K562 (cell line): ENCODE measurements at regions not wholly inside any gene's neighbourhood (a gene's known extent, or its start where the extent isn't known, plus 50 kb on each side); places are given as distances from the start of the nearest gene placed in this dataset.
A peak's percentile ranks its signal among the peaks of the same experiment; 100 is the strongest.

Experiments
- ATAC-seq: fragments of 200-7000 bp; cut with Tn5 transposase; 3 replicates; pipeline ENCODE4 v1.9.1; 2020; ENCODE audit warnings: moderate library complexity
- BruUV-seq: library from RNA; stranded (reverse); fragments of 400-500 nt; replicated peaks from 2 replicates; lab custom pipeline; 2021; lab: Mats Ljungman, UMichigan
- CTCF ChIA-PET: fragments of 300-600 bp; formaldehyde crosslinking; extraction: SDS; loops from one replicate; lab custom pipeline; 2021; ENCODE audit warnings: low intra/inter-chr PET ratio; lab: Yijun Ruan, JAX
- POLR2A ChIA-PET: fragments of 300-600, 350-650 bp; sonication (Branson Sonifier 250); formaldehyde crosslinking; extraction: SDS; loops from one replicate; lab custom pipeline; 2021; ENCODE audit warnings: antibody characterized with exemption, inconsistent platforms; lab: Yijun Ruan, JAX
- DNase-seq, 4 experiments: peaks; one replicate each; pipeline versions ENCODE4 v3.0.0 to v3.0.0-alpha.2; 2011 to 2018; ENCODE audit warnings: low spot score in 3 of 4, mixed read lengths in 3 of 4; ENCODE audit errors: extremely low read depth in 1 of 4
- FAIRE-seq: peaks from 2 replicates; lab custom pipeline; 2011; peaks lifted over from hg19 to GRCh38; lab: Jason Lieb, UNC
- H2AFZ ChIP-seq: 2 replicates; pipeline ENCODE4 v1.6.0; 2011; ENCODE audit warnings: low read depth, low read length, control low read depth, inconsistent platforms
- H3K27ac ChIP-seq: fragments of 200-600 bp; 3 replicates; pipeline ENCODE4 v1.8.0; 2011; ENCODE audit warnings: low read depth, mild to moderate bottlenecking, control low read depth, inconsistent platforms, low read length, moderate library complexity, mixed read lengths; ENCODE audit errors: extremely low read depth
- H3K27me3 ChIP-seq, 2 experiments: fragments of 300-600 bp in 1 of 2; 2 replicates in 1 of 2; 3 replicates in 1 of 2; pipeline versions ENCODE4 v1.6.0 to v1.8.0; 2011; ENCODE audit warnings: inconsistent platforms in 2 of 2, low read length in 2 of 2, mild to moderate bottlenecking in 1 of 2, mixed read lengths in 1 of 2, moderate library complexity in 1 of 2; ENCODE audit not compliant: control insufficient read depth in 2 of 2, insufficient read depth in 2 of 2
- H3K36me3 ChIP-seq: fragments of 300-600 bp; 3 replicates; pipeline ENCODE4 v1.8.0; 2011; ENCODE audit warnings: mild to moderate bottlenecking, low read length, inconsistent platforms; ENCODE audit not compliant: control insufficient read depth, insufficient read depth
- H3K4me1 ChIP-seq, 2 experiments: fragments of 200-600 bp in 1 of 2; replicated peaks in 1 of 2; 2 replicates in 1 of 2; 3 replicates in 1 of 2; pipeline versions ENCODE4 v1.5.1 to v1.8.0; 2011; ENCODE audit warnings: inconsistent platforms in 2 of 2, low read length in 2 of 2, mild to moderate bottlenecking in 1 of 2, mixed read lengths in 1 of 2, moderate library complexity in 1 of 2; ENCODE audit not compliant: control insufficient read depth in 2 of 2, insufficient read depth in 2 of 2
- H3K4me2 ChIP-seq: 2 replicates; pipeline ENCODE4 v1.6.1; 2011; ENCODE audit warnings: low read length, control low read depth, inconsistent platforms, mixed read lengths; ENCODE audit not compliant: insufficient read depth
- H3K4me3 ChIP-seq: fragments of 200-600 bp; sonication (generic), shearing (Covaris generic); 2 replicates; pipeline ENCODE4 v1.5.1; 2016; ENCODE audit warnings: control low read depth, inconsistent platforms
- H3K79me2 ChIP-seq: fragments of 200-600 bp; 3 replicates; pipeline ENCODE4 v1.8.0; 2011; ENCODE audit warnings: low read length, inconsistent platforms; ENCODE audit not compliant: control insufficient read depth, insufficient read depth
- H3K9ac ChIP-seq, 2 experiments: 2 replicates each; pipeline versions ENCODE4 v1.6.0 to v1.6.1; 2011; ENCODE audit warnings: low read depth in 2 of 2, low read length in 2 of 2, control low read depth in 1 of 2, inconsistent platforms in 1 of 2, mild to moderate bottlenecking in 1 of 2, mixed read lengths in 1 of 2; ENCODE audit not compliant: insufficient read depth in 1 of 2
- H3K9me1 ChIP-seq: one replicate; pipeline ENCODE4 v1.6.0; 2011; ENCODE audit warnings: inconsistent platforms, mild to moderate bottlenecking, low read length, moderate library complexity; ENCODE audit not compliant: control insufficient read depth, insufficient read depth
- H3K9me3 ChIP-seq: replicated peaks from 2 replicates; pipeline ENCODE4 v1.5.1; 2011; ENCODE audit warnings: low read depth, low read length, inconsistent platforms; ENCODE audit not compliant: control insufficient read depth, insufficient read depth
- H4K20me1 ChIP-seq: replicated peaks from 2 replicates; pipeline ENCODE4 v1.6.1; 2011; ENCODE audit warnings: low read length, inconsistent platforms, mixed read lengths; ENCODE audit not compliant: control insufficient read depth, insufficient read depth
- ASH1L ChIP-seq: fragments of 450-650 bp; IDR thresholded peaks from 2 replicates; pipeline ENCODE4 v1.6.1; 2018; ENCODE audit warnings: borderline replicate concordance, mild to moderate bottlenecking, low read depth; ENCODE audit not compliant: partially characterized antibody
- ATF2 ChIP-seq: sonication (generic); formaldehyde crosslinking; IDR thresholded peaks from 2 replicates; pipeline ENCODE4 v1.8.1; 2022; ENCODE audit warnings: missing genetic modification reagents
- BCOR ChIP-seq: fragments of 450-650 bp; IDR thresholded peaks from 2 replicates; pipeline ENCODE4 v1.6.1; 2016
- CCNT2 ChIP-seq: IDR thresholded peaks from 2 replicates; pipeline ENCODE4 v1.6.1; 2011; ENCODE audit warnings: borderline replicate concordance, low read depth, mild to moderate bottlenecking, moderate library complexity, mixed read lengths, low read length; ENCODE audit not compliant: insufficient read length; ENCODE audit errors: extremely low read depth
- E2F1 ChIP-seq: sonication (generic); formaldehyde crosslinking; IDR thresholded peaks from 2 replicates; pipeline ENCODE4 v1.8.1; 2023; ENCODE audit warnings: mild to moderate bottlenecking, missing genetic modification reagents, moderate library complexity
- JUN ChIP-seq, 2 experiments: sonication (generic) in 1 of 2; formaldehyde crosslinking in 1 of 2; IDR thresholded peaks; 2 replicates each; pipeline versions ENCODE4 v1.6.1 to v1.8.0; 2012 to 2022; ENCODE audit warnings: borderline replicate concordance in 2 of 2, mild to moderate bottlenecking in 2 of 2, improper control_type of control experiment in 1 of 2, low read depth in 1 of 2, low read length in 1 of 2, missing genetic modification reagents in 1 of 2
- KDM1A ChIP-seq, 2 experiments: fragments of 450-650 bp; IDR thresholded peaks; 2 replicates each; pipeline ENCODE4 v1.6.1; 2016; ENCODE audit warnings: mild to moderate bottlenecking in 2 of 2
- PHB ChIP-seq: fragments of 250-450 bp; sonication (Bioruptor Pico); IDR thresholded peaks from 2 replicates; pipeline ENCODE4 v1.5.0; 2021
- RBBP5 ChIP-seq: fragments of 200-600 bp; sonication (generic); IDR thresholded peaks from 2 replicates; pipeline ENCODE4 v1.6.1; 2012; ENCODE audit warnings: borderline replicate concordance, mild to moderate bottlenecking, low read length, control low read depth, inconsistent platforms; ENCODE audit not compliant: insufficient read depth, poor library complexity, severe bottlenecking
- SAP30 ChIP-seq: fragments of 200-600 bp; sonication (generic); IDR thresholded peaks from 2 replicates; pipeline ENCODE4 v1.6.1; 2012; ENCODE audit warnings: borderline replicate concordance, low read depth, mild to moderate bottlenecking, moderate library complexity, low read length, control low read depth, inconsistent platforms; ENCODE audit not compliant: insufficient read depth, poor library complexity, severe bottlenecking
- TAF7 ChIP-seq: fragments of 450-650 bp; IDR thresholded peaks from 2 replicates; pipeline ENCODE4 v1.6.1; 2016; ENCODE audit warnings: missing genetic modification characterization, missing compliant biosample characterization
- TFAP4 ChIP-seq: sonication (generic); formaldehyde crosslinking; IDR thresholded peaks from 2 replicates; pipeline ENCODE4 v1.8.0; 2022; ENCODE audit warnings: missing genetic modification reagents, mild to moderate bottlenecking, moderate library complexity, borderline replicate concordance
- ZBTB17 ChIP-seq: fragments of 450-650 bp; formaldehyde crosslinking; IDR thresholded peaks from 2 replicates; pipeline ENCODE4 v1.4.0; 2020; ENCODE audit warnings: mild to moderate bottlenecking
- ZBTB43 ChIP-seq: sonication (generic); formaldehyde crosslinking; IDR thresholded peaks from 2 replicates; pipeline ENCODE4 v1.8.0; 2023; ENCODE audit warnings: mild to moderate bottlenecking, missing genetic modification reagents
- ZC3H4 ChIP-seq: sonication (generic); formaldehyde crosslinking; IDR thresholded peaks from 2 replicates; pipeline ENCODE4 v1.9.0; 2021; ENCODE audit warnings: missing genetic modification reagents, borderline replicate concordance
- ZEB2 ChIP-seq: fragments of 450-650 bp; IDR thresholded peaks from 2 replicates; pipeline ENCODE4 v1.6.1; 2016
- ZNF24 ChIP-seq: fragments of 450-650 bp; IDR thresholded peaks from 2 replicates; pipeline ENCODE4 v1.6.1; 2016
- ZNF830 ChIP-seq: fragments of 250-450 bp; sonication (Bioruptor Pico); IDR thresholded peaks from 2 replicates; pipeline ENCODE4 v1.5.0; 2021; ENCODE audit warnings: mild to moderate bottlenecking
- WGBS: fragments of 100-300 bp; shearing (Covaris generic); methylation state at CpG from one replicate; pipeline ENCODE4 v1.1.6; 2016; ENCODE audit warnings: low coverage, mixed read lengths; ENCODE audit not compliant: insufficient coverage; ENCODE audit errors: missing lambda C conversion rate; 5-methylcytosine and 5-hydroxymethylcytosine counted together
- in situ Hi-C: fragments of 300-500 bp; cut with MboI; formaldehyde crosslinking; loops from 4 replicates; pipeline ENCODE4 v1.15.0; 2018; ENCODE audit warnings: inconsistent platforms, mixed read lengths
- intact Hi-C: fragments of 100-400 bp; cut with micrococcal nuclease; formaldehyde crosslinking; loops from 2 replicates; pipeline ENCODE4 v1.14.2; 2022

GRCh38 chr6:33902457-33902853 is 98.7 kb upstream of the MLN start:
- Histone ChIP-seq H3K4me2 (peak overlapping the region; percentile 68; the same call in 1 of the 2 replicates), H3K9me1 (peaks cover 4% of the 10 kb centered on the region), H3K79me2 (peaks cover 4% of the 10 kb centered on the region; the same call in 2 of the 3 replicates), H4K20me1 (no peaks in the 10 kb centered on the region), H3K4me1 (peaks cover 47 to 51% of the 10 kb centered on the region in 2 experiments; a peak in 4 of 5 replicates), H3K27ac (peak overlapping the region; percentile 1; the same call in 2 of the 3 replicates), H2AFZ (peak overlapping the region; percentile 58; the same call in 1 of the 2 replicates), H3K9me3 (no peaks in the 10 kb centered on the region), H3K27me3 (0 out of 5 replicates have a peak, but pooled peaks cover 0 to 8% of the 10 kb centered on the region in 2 experiments), H3K4me3 (no peak overlapping the region), H3K9ac (peak overlapping the region; percentile 4 to 78; a peak in 2 of 4 replicates), H3K36me3 (no peaks in the 10 kb centered on the region)
- BruUV-seq, result no TSS peak
- intact Hi-C loops, result no loop called here
- FAIRE-seq, result no peak
- DNase-seq, result no peak
- ChIA-PET POLR2A (interaction anchor here (1.0 kb wide), 1 partner anchor 23 kb away, joined by 3 read pairs; no protein-coding TSS in a partner anchor), CTCF (no interaction called here)
- in situ Hi-C loops, result no loop called here
- no peak for ATAC-seq
- 54% methylated on average over 3 of the region's 3 CpGs for WGBS
- TF ChIP-seq ZNF830 (no peak), ASH1L (no peak), PHB (no peak), SAP30 (no peak), CCNT2 (no peak), E2F1 (no peak), RBBP5 (peak; percentile 17), ZEB2 (no peak), ZC3H4 (CRISPR knock-in tag) (no peak), BCOR (peak; percentile 80; the same call in 1 of the 2 replicates), KDM1A (IDR thresholded peaks at IDR 0.05) (peak in 1 of 2 experiments; percentile 69; a peak in 3 of 4 replicates), ZNF24 (peak; percentile 93), ZBTB17 (CRISPR knock-in tag) (no peak), TAF7 (tag) (no peak), ZBTB43 (CRISPR knock-in tag) (no peak), TFAP4 (no peak), ATF2 (no peak), JUN (IDR thresholded peaks at IDR 0.05; ENCODE audit: borderline replicate concordance, low read depth, low read length) (no peak), JUN (CRISPR knock-in tag; IDR thresholded peaks at IDR 0.05; ENCODE audit: borderline replicate concordance) (no peak)
